Astrocyte (in vitro differentiated cells and primary cell): ENCODE measurements at regions not wholly inside any gene's neighbourhood (a gene's known extent, or its start where the extent isn't known, plus 50 kb on each side); places are given as distances from the start of the nearest gene placed in this dataset.

Experiments
- DNase-seq: peaks from one replicate; pipeline ENCODE4 v3.0.0-alpha.2; 2010; ENCODE audit warnings: low read depth
- FAIRE-seq: peaks from 2 replicates; lab custom pipeline; 2011; peaks lifted over from hg19 to GRCh38; lab: Jason Lieb, UNC
- H2AFZ ChIP-seq: 2 replicates; pipeline ENCODE4 v1.6.0; 2012; ENCODE audit warnings: low read depth, low read length, inconsistent platforms
- H3K27ac ChIP-seq: 2 replicates; pipeline ENCODE4 v1.5.1; 2011; ENCODE audit warnings: low read depth, low read length, inconsistent platforms
- H3K27me3 ChIP-seq: 2 replicates; pipeline ENCODE4 v1.6.0; 2011; ENCODE audit warnings: low read length, inconsistent platforms; ENCODE audit not compliant: insufficient read depth
- H3K36me3 ChIP-seq: 2 replicates; pipeline ENCODE4 v1.5.1; 2011; ENCODE audit warnings: low read length, inconsistent platforms; ENCODE audit not compliant: insufficient read depth
- H3K4me1 ChIP-seq: 2 replicates; pipeline ENCODE4 v1.5.1; 2011; ENCODE audit warnings: low read length, inconsistent platforms; ENCODE audit not compliant: insufficient read depth
- H3K4me2 ChIP-seq: 2 replicates; pipeline ENCODE4 v1.6.0; 2012; ENCODE audit warnings: low read length, inconsistent platforms
- H3K4me3 ChIP-seq: 2 replicates; pipeline ENCODE4 v1.5.1; 2011; ENCODE audit warnings: low read depth, mild to moderate bottlenecking, low read length, inconsistent platforms; ENCODE audit not compliant: insufficient read depth
- H3K79me2 ChIP-seq: 2 replicates; pipeline ENCODE4 v1.6.0; 2012; ENCODE audit warnings: mild to moderate bottlenecking, low read length, inconsistent platforms; ENCODE audit not compliant: insufficient read depth
- H3K9ac ChIP-seq: 2 replicates; pipeline ENCODE4 v1.6.0; 2012; ENCODE audit warnings: mild to moderate bottlenecking, low read length, inconsistent platforms
- H3K9me3 ChIP-seq: 2 replicates; pipeline ENCODE4 v1.5.1; 2012; ENCODE audit warnings: low read depth, mild to moderate bottlenecking, low read length, inconsistent platforms; ENCODE audit not compliant: insufficient read depth
- H4K20me1 ChIP-seq: 2 replicates; pipeline ENCODE4 v1.6.0; 2012; ENCODE audit warnings: low read length, inconsistent platforms; ENCODE audit not compliant: insufficient read depth
- H3K27ac Mint-ChIP-seq: one replicate; pipeline ENCODE4 v1.8.0; 2021; ENCODE audit warnings: mild to moderate bottlenecking, mixed read lengths; ENCODE audit not compliant: unreplicated experiment
- H3K27me3 Mint-ChIP-seq: one replicate; pipeline ENCODE4 v1.8.0; 2021; ENCODE audit warnings: low read depth, mixed read lengths; ENCODE audit not compliant: unreplicated experiment
- H3K36me3 Mint-ChIP-seq: one replicate; pipeline ENCODE4 v1.8.0; 2021; ENCODE audit warnings: low read depth, mixed read lengths; ENCODE audit not compliant: unreplicated experiment
- H3K4me1 Mint-ChIP-seq: one replicate; pipeline ENCODE4 v1.8.0; 2021; ENCODE audit warnings: low read depth, mixed read lengths; ENCODE audit not compliant: unreplicated experiment
- H3K4me3 Mint-ChIP-seq: one replicate; pipeline ENCODE4 v1.8.0; 2021; ENCODE audit warnings: mild to moderate bottlenecking, moderate library complexity, mixed read lengths; ENCODE audit not compliant: unreplicated experiment
- H3K9me3 Mint-ChIP-seq: one replicate; pipeline ENCODE4 v1.8.0; 2021; ENCODE audit warnings: mild to moderate bottlenecking, mixed read lengths; ENCODE audit not compliant: unreplicated experiment
- CTCF ChIP-seq: IDR thresholded peaks from 2 replicates; pipeline ENCODE4 v1.5.1; 2011; ENCODE audit warnings: low read depth, mild to moderate bottlenecking, inconsistent platforms, low read length, moderate library complexity; ENCODE audit not compliant: insufficient read depth
- EZH2 ChIP-seq: IDR thresholded peaks from 2 replicates; pipeline ENCODE4 v1.6.1; 2012; ENCODE audit warnings: mild to moderate bottlenecking, low read length, inconsistent platforms; ENCODE audit not compliant: insufficient read depth

- H3K4me3 ChIP-seq = no peak overlapping the region
- no peaks in the 10 kb centered on the region for H3K36me3 Mint-ChIP-seq
- no peak for DNase-seq
- no peak overlapping the region for H3K9ac ChIP-seq
- no peaks in the 10 kb centered on the region for H4K20me1 ChIP-seq
- H3K36me3 ChIP-seq = no peaks in the 10 kb centered on the region
- H3K4me1 Mint-ChIP-seq = peaks cover 9% of the 10 kb centered on the region
- H3K4me3 Mint-ChIP-seq = no peak overlapping the region
- no peaks in the 10 kb centered on the region for H3K79me2 ChIP-seq
- no peak overlapping the region for H3K27ac Mint-ChIP-seq
- H3K9me3 Mint-ChIP-seq = no peaks in the 10 kb centered on the region
- no peak overlapping the region for H2AFZ ChIP-seq
- FAIRE-seq = no peak
- no peaks in the 10 kb centered on the region for H3K4me1 ChIP-seq
- H3K27me3 ChIP-seq = no peaks in the 10 kb centered on the region
- no peak overlapping the region for H3K4me2 ChIP-seq
- H3K9me3 ChIP-seq = no peaks in the 10 kb centered on the region
- no peak overlapping the region for H3K27ac ChIP-seq
- H3K27me3 Mint-ChIP-seq = no peaks in the 10 kb centered on the region
- TF ChIP-seq CTCF (no peak), EZH2 (no peak)
Measured at GRCh38 chr4:130559268-130559667, 1463.3 kb downstream of the C4orf33 start.

GRCh38 chr4:130563185-130563888, 1467.4 kb downstream of the C4orf33 start:
- Mint-ChIP-seq H3K9me3 (no peaks in the 10 kb centered on the region), H3K27ac (no peak overlapping the region), H3K27me3 (no peaks in the 10 kb centered on the region), H3K36me3 (no peaks in the 10 kb centered on the region), H3K4me1 (peaks cover 9% of the 10 kb centered on the region), H3K4me3 (no peak overlapping the region)
- Histone ChIP-seq H3K27ac (no peak overlapping the region), H3K4me1 (no peaks in the 10 kb centered on the region), H4K20me1 (no peaks in the 10 kb centered on the region), H3K9me3 (no peaks in the 10 kb centered on the region), H2AFZ (peak overlapping the region; percentile 79), H3K79me2 (no peaks in the 10 kb centered on the region), H3K9ac (peak overlapping the region; percentile 23), H3K27me3 (no peaks in the 10 kb centered on the region), H3K4me3 (peak overlapping the region; percentile 47), H3K4me2 (peak overlapping the region; percentile 86), H3K36me3 (no peaks in the 10 kb centered on the region)
- peak; percentile 49 for DNase-seq
- TF ChIP-seq CTCF (peak; percentile 48), EZH2 (no peak)
- FAIRE-seq = no peak

GRCh38 chr4:130563889-130564418, 1468.0 kb downstream of the C4orf33 start:
- no peak overlapping the region for H3K27ac Mint-ChIP-seq
- H4K20me1 ChIP-seq = no peaks in the 10 kb centered on the region
- H3K9me3 ChIP-seq = no peaks in the 10 kb centered on the region
- H3K4me1 ChIP-seq = no peaks in the 10 kb centered on the region
- peak overlapping the region; percentile 47 for H3K4me3 ChIP-seq
- no peaks in the 10 kb centered on the region for H3K27me3 Mint-ChIP-seq
- H3K27me3 ChIP-seq = no peaks in the 10 kb centered on the region
- FAIRE-seq = no peak
- H3K9ac ChIP-seq = peak overlapping the region; percentile 23
- H3K4me2 ChIP-seq = peak overlapping the region; percentile 86
- no peak overlapping the region for H3K4me3 Mint-ChIP-seq
- no peaks in the 10 kb centered on the region for H3K79me2 ChIP-seq
- no peaks in the 10 kb centered on the region for H3K36me3 ChIP-seq
- H3K27ac ChIP-seq = no peak overlapping the region
- H3K4me1 Mint-ChIP-seq = peaks cover 9% of the 10 kb centered on the region
- TF ChIP-seq CTCF (no peak), EZH2 (no peak)
- peak overlapping the region; percentile 79 for H2AFZ ChIP-seq
- H3K9me3 Mint-ChIP-seq = no peaks in the 10 kb centered on the region
- no peak for DNase-seq
- H3K36me3 Mint-ChIP-seq = no peaks in the 10 kb centered on the region
